Neural progenitor cell (in vitro differentiated cells): ENCODE measurements at regions not wholly inside any gene's neighbourhood (a gene's known extent, or its start where the extent isn't known, plus 50 kb on each side); places are given as distances from the start of the nearest gene placed in this dataset.

Source experiments
- DNase-seq: peaks from one replicate; pipeline ENCODE4 v3.0.0-alpha.2; 2016; ENCODE audit warnings: low spot score
- H2AFZ ChIP-seq: fragments of 200-600 bp; sonication (generic); replicated peaks from 2 replicates; pipeline ENCODE4 v1.6.1; 2016; ENCODE audit warnings: antibody characterized with exemption
- H3F3A ChIP-seq: fragments of 200-600 bp; sonication (generic); 2 replicates; pipeline ENCODE4 v1.6.1; 2016; ENCODE audit warnings: antibody characterized with exemption, low read depth
- H3K27ac ChIP-seq: fragments of 200-600 bp; sonication (generic); 2 replicates; pipeline ENCODE4 v1.5.1; 2016; ENCODE audit warnings: mild to moderate bottlenecking
- H3K27me3 ChIP-seq: fragments of 200-600 bp; sonication (generic); 2 replicates; pipeline ENCODE4 v1.6.1; 2016; ENCODE audit warnings: mild to moderate bottlenecking, moderate library complexity
- H3K36me3 ChIP-seq: fragments of 200-600 bp; sonication (generic); 2 replicates; pipeline ENCODE4 v1.5.1; 2016
- H3K4me1 ChIP-seq: fragments of 200-600 bp; sonication (generic); 2 replicates; pipeline ENCODE4 v1.6.1; 2016; ENCODE audit warnings: mixed run types
- H3K4me2 ChIP-seq: fragments of 200-600 bp; sonication (generic); 2 replicates; pipeline ENCODE4 v1.6.1; 2016
- H3K4me3 ChIP-seq: fragments of 200-600 bp; sonication (generic); 2 replicates; pipeline ENCODE4 v1.5.1; 2016
- H3K79me2 ChIP-seq: fragments of 200-600 bp; sonication (generic); 2 replicates; pipeline ENCODE4 v1.6.1; 2016; ENCODE audit warnings: low read depth
- H3K9ac ChIP-seq: fragments of 200-600 bp; sonication (generic); 2 replicates; pipeline ENCODE4 v1.6.1; 2016
- H3K9me3 ChIP-seq: fragments of 200-600 bp; sonication (generic); 2 replicates; pipeline ENCODE4 v1.5.1; 2016; ENCODE audit warnings: low read depth
- H4K20me1 ChIP-seq: fragments of 200-600 bp; sonication (generic); 2 replicates; pipeline ENCODE4 v1.6.1; 2016; ENCODE audit warnings: low read depth
- H3K27ac Mint-ChIP-seq: 3 replicates; pipeline ENCODE4 v1.8.0; 2021; ENCODE audit warnings: mixed read lengths
- H3K27me3 Mint-ChIP-seq: 2 replicates; pipeline ENCODE4 v1.8.0; 2022; ENCODE audit warnings: low read depth, mild to moderate bottlenecking, inconsistent platforms, moderate library complexity, mixed read lengths; ENCODE audit not compliant: insufficient read depth
- H3K36me3 Mint-ChIP-seq: 3 replicates; pipeline ENCODE4 v1.8.0; 2021; ENCODE audit warnings: mixed read lengths
- H3K4me1 Mint-ChIP-seq: 3 replicates; pipeline ENCODE4 v1.8.0; 2021; ENCODE audit warnings: mixed read lengths
- H3K4me3 Mint-ChIP-seq: 3 replicates; pipeline ENCODE4 v1.8.0; 2021; ENCODE audit warnings: mild to moderate bottlenecking, moderate library complexity, mixed read lengths
- H3K9me3 Mint-ChIP-seq: 3 replicates; pipeline ENCODE4 v1.8.0; 2020; ENCODE audit warnings: mixed read lengths
- EZH2 ChIP-seq: fragments of 200-600 bp; sonication (generic); IDR thresholded peaks from 2 replicates; pipeline ENCODE4 v1.6.1; 2017; ENCODE audit warnings: antibody characterized with exemption, mild to moderate bottlenecking, moderate library complexity
- EZH2phosphoT487 ChIP-seq: fragments of 200-600 bp; sonication (generic); IDR thresholded peaks from 2 replicates; pipeline ENCODE4 v1.6.1; 2017; ENCODE audit warnings: antibody characterized with exemption
- TF ChIP-seq, protein P1 (sequence below): fragments of 200-600 bp; sonication (generic); IDR thresholded peaks from 2 replicates; pipeline ENCODE4 v1.5.1; 2017; ENCODE audit warnings: antibody characterized with exemption, mild to moderate bottlenecking

DNA sequence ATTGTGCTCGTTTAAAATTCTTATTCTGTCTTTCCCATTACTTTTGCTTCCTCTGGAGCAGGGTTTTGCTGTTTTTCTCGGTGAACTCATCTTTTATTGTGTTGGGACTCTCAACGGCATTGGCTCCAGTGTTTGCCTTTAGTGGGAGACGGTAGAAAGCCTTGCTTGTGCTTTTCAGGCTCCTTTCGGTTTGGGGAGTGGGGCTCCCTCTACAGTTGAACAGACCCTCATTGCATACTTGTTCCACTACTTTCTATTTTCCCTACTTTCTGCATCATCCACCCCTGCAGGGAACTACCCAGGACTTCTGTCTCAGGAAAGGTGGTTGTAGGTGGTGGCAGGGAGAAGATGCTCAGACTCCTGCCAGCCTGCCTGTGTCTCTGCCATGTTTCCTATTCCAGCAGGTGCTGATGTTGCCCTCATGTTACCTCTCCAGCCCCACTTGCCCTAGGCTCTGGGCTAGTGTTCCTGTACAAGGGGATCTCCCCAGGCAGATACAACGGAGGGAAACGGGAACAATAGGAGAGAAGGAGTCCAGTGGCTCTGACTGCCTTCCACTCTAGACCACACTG is 68.5 kb upstream of the ZBTB18 start:
- Histone ChIP-seq H3K4me2 (no peak overlapping the region), H3F3A (no peaks in the 10 kb centered on the region), H3K27ac (no peak overlapping the region), H2AFZ (peak overlapping the region; percentile 2), H4K20me1 (no peaks in the 10 kb centered on the region), H3K27me3 (no peaks in the 10 kb centered on the region), H3K36me3 (no peaks in the 10 kb centered on the region), H3K4me1 (no peaks in the 10 kb centered on the region), H3K9me3 (no peaks in the 10 kb centered on the region), H3K79me2 (no peaks in the 10 kb centered on the region), H3K9ac (no peak overlapping the region), H3K4me3 (no peak overlapping the region)
- peaks cover 4% of the 10 kb centered on the region for H3K27me3 Mint-ChIP-seq
- H3K4me1 Mint-ChIP-seq, result no peaks in the 10 kb centered on the region
- H3K27ac Mint-ChIP-seq, result no peak overlapping the region
- TF ChIP-seq, protein P1, sequence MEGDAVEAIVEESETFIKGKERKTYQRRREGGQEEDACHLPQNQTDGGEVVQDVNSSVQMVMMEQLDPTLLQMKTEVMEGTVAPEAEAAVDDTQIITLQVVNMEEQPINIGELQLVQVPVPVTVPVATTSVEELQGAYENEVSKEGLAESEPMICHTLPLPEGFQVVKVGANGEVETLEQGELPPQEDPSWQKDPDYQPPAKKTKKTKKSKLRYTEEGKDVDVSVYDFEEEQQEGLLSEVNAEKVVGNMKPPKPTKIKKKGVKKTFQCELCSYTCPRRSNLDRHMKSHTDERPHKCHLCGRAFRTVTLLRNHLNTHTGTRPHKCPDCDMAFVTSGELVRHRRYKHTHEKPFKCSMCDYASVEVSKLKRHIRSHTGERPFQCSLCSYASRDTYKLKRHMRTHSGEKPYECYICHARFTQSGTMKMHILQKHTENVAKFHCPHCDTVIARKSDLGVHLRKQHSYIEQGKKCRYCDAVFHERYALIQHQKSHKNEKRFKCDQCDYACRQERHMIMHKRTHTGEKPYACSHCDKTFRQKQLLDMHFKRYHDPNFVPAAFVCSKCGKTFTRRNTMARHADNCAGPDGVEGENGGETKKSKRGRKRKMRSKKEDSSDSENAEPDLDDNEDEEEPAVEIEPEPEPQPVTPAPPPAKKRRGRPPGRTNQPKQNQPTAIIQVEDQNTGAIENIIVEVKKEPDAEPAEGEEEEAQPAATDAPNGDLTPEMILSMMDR, result peak; percentile 53
- no peak for TF ChIP-seq EZH2phosphoT487
- no peaks in the 10 kb centered on the region for H3K9me3 Mint-ChIP-seq
- peak; percentile 47 for DNase-seq
- no peak overlapping the region for H3K4me3 Mint-ChIP-seq
- H3K36me3 Mint-ChIP-seq, result no peaks in the 10 kb centered on the region

DNA sequence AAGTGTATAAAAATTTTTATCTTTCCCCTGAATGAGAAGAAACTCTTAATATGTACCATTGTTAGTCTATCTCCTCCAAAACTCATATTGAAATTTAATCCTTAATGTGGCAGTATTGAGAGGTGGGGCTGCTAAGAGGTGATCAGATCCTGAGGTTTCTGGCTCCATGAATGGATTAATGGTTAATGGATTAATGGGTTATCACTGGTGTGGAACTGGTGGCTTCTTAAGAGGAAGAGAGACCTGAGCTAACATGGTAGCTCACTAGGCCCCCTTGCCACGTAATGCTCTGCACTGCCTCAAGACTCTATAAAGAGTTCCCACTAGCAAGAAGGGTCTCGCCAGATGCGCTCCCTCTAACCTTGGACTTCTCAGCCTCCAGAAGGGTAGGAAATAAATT is 70.6 kb upstream of the ZBTB18 start:
- H3K4me1 ChIP-seq, result no peaks in the 10 kb centered on the region
- H4K20me1 ChIP-seq, result no peaks in the 10 kb centered on the region
- no peak overlapping the region for H3K9ac ChIP-seq
- no peaks in the 10 kb centered on the region for H3K9me3 ChIP-seq
- H3K36me3 ChIP-seq, result no peaks in the 10 kb centered on the region
- no peaks in the 10 kb centered on the region for H3K79me2 ChIP-seq
- no peaks in the 10 kb centered on the region for H3K4me1 Mint-ChIP-seq
- H2AFZ ChIP-seq, result no peak overlapping the region
- no peaks in the 10 kb centered on the region for H3K36me3 Mint-ChIP-seq
- H3K27ac Mint-ChIP-seq, result no peak overlapping the region
- H3K27me3 ChIP-seq, result no peaks in the 10 kb centered on the region
- no peak for TF ChIP-seq EZH2phosphoT487
- no peak for TF ChIP-seq EZH2
- TF ChIP-seq, protein P1, result no peak
- H3K4me2 ChIP-seq, result no peak overlapping the region
- H3K4me3 ChIP-seq, result no peak overlapping the region
- H3K4me3 Mint-ChIP-seq, result no peak overlapping the region
- no peak overlapping the region for H3K27ac ChIP-seq
- no peaks in the 10 kb centered on the region for H3F3A ChIP-seq
- H3K9me3 Mint-ChIP-seq, result no peaks in the 10 kb centered on the region
- DNase-seq, result no peak
- peaks cover 4% of the 10 kb centered on the region for H3K27me3 Mint-ChIP-seq

GRCh38 chr1:243980071-243980470 is 71.0 kb upstream of the ZBTB18 start:
- H4K20me1 ChIP-seq, result no peaks in the 10 kb centered on the region
- H3K4me2 ChIP-seq, result no peak overlapping the region
- no peaks in the 10 kb centered on the region for H3K27me3 ChIP-seq
- H3K27ac ChIP-seq, result no peak overlapping the region
- no peak overlapping the region for H3K4me3 ChIP-seq
- Mint-ChIP-seq H3K27me3 (peaks cover 3% of the 10 kb centered on the region), H3K4me1 (no peaks in the 10 kb centered on the region), H3K36me3 (no peaks in the 10 kb centered on the region), H3K9me3 (no peaks in the 10 kb centered on the region), H3K27ac (no peak overlapping the region), H3K4me3 (no peak overlapping the region)
- H2AFZ ChIP-seq, result no peak overlapping the region
- H3K36me3 ChIP-seq, result no peaks in the 10 kb centered on the region
- no peaks in the 10 kb centered on the region for H3K4me1 ChIP-seq
- no peaks in the 10 kb centered on the region for H3K9me3 ChIP-seq
- no peak overlapping the region for H3K9ac ChIP-seq
- H3K79me2 ChIP-seq, result no peaks in the 10 kb centered on the region
- no peak for DNase-seq
- H3F3A ChIP-seq, result no peaks in the 10 kb centered on the region
- TF ChIP-seq EZH2, result no peak
- TF ChIP-seq, protein P1, result no peak
- TF ChIP-seq EZH2phosphoT487, result no peak
